Upper lobe of right lung (tissue), 1 donor: ENCODE measurements at regions not wholly inside any gene's neighbourhood (a gene's known extent, or its start where the extent isn't known, plus 50 kb on each side); places are given as distances from the start of the nearest gene placed in this dataset.

Source experiments
- ATAC-seq: fragments of 200-7000 bp; cut with Tn5 transposase; one replicate; pipeline ENCODE4 v1.9.1; 2020; ENCODE audit warnings: mild to moderate bottlenecking, moderate library complexity
- DNase-seq: peaks from one replicate; pipeline ENCODE4 v3.0.0-alpha.2; 2020
- H3K27ac ChIP-seq: fragments of 200-600 bp; one replicate; pipeline ENCODE4 v1.8.0; 2022
- H3K27me3 ChIP-seq: fragments of 200-600 bp; one replicate; pipeline ENCODE4 v1.8.0; 2022; ENCODE audit warnings: mild to moderate bottlenecking
- H3K36me3 ChIP-seq: fragments of 200-600 bp; one replicate; pipeline ENCODE4 v1.8.0; 2022
- H3K4me1 ChIP-seq: fragments of 200-600 bp; one replicate; pipeline ENCODE4 v1.8.0; 2022
- H3K4me3 ChIP-seq: fragments of 200-600 bp; one replicate; pipeline ENCODE4 v1.8.0; 2022; ENCODE audit warnings: mild to moderate bottlenecking
- H3K9me3 ChIP-seq: fragments of 200-600 bp; one replicate; pipeline ENCODE4 v1.8.0; 2022
- CTCF ChIP-seq: fragments of 200-600 bp; IDR thresholded peaks from one replicate; pipeline ENCODE4 v1.8.0; 2022; ENCODE audit warnings: antibody characterized with exemption
- intact Hi-C: fragments of 100-400 bp; cut with DNase I; formaldehyde crosslinking; loops from one replicate; pipeline ENCODE4 v1.11.0; 2022
- donor health status: DM: no; HTN: yes; CAD: no; lungs with severe emphysema.

GRCh38 chr7:26483843-26484242 is 192.2 kb downstream of the SNX10 start:
- H3K9me3 ChIP-seq = no peaks in the 10 kb centered on the region
- TF ChIP-seq CTCF = no peak
- H3K4me3 ChIP-seq = no peak overlapping the region
- H3K4me1 ChIP-seq = no peaks in the 10 kb centered on the region
- intact Hi-C loops = no loop called here
- no peak for ATAC-seq
- H3K36me3 ChIP-seq = no peaks in the 10 kb centered on the region
- H3K27me3 ChIP-seq = no peaks in the 10 kb centered on the region
- no peak overlapping the region for H3K27ac ChIP-seq
- DNase-seq = no peak

- ATAC-seq = no peak
- no peak overlapping the region for H3K4me3 ChIP-seq
These were observed 193.8 kb downstream of the SNX10 start for GRCh38 chr7:26485367-26485934.

GRCh38 chr7:26486153-26486552 is 194.5 kb downstream of the SNX10 start:
- H3K4me1 ChIP-seq = no peaks in the 10 kb centered on the region
- no peak for DNase-seq
- no peaks in the 10 kb centered on the region for H3K27me3 ChIP-seq
- no peak overlapping the region for H3K4me3 ChIP-seq
- no peak for ATAC-seq
- H3K9me3 ChIP-seq = no peaks in the 10 kb centered on the region
- TF ChIP-seq CTCF = no peak
- no peak overlapping the region for H3K27ac ChIP-seq
- H3K36me3 ChIP-seq = no peaks in the 10 kb centered on the region
- intact Hi-C loops = no loop called here

More at GRCh38 chr7:26485367-26485934, 193.8 kb downstream of the SNX10 start:
- no peak for DNase-seq
- no peak for TF ChIP-seq CTCF
- Histone ChIP-seq H3K4me1 (no peaks in the 10 kb centered on the region), H3K27me3 (no peaks in the 10 kb centered on the region), H3K36me3 (no peaks in the 10 kb centered on the region), H3K9me3 (no peaks in the 10 kb centered on the region), H3K27ac (no peak overlapping the region)
- intact Hi-C loops = no loop called here

GRCh38 chr7:26487780-26488515 is 196.3 kb downstream of the SNX10 start:
- intact Hi-C loops = no loop called here
- TF ChIP-seq CTCF = no peak
- no peak for DNase-seq
- no peaks in the 10 kb centered on the region for H3K36me3 ChIP-seq
- no peaks in the 10 kb centered on the region for H3K4me1 ChIP-seq
- H3K4me3 ChIP-seq = no peak overlapping the region
- ATAC-seq = no peak
- no peaks in the 10 kb centered on the region for H3K27me3 ChIP-seq
- H3K9me3 ChIP-seq = no peaks in the 10 kb centered on the region
- no peak overlapping the region for H3K27ac ChIP-seq

- intact Hi-C loops = no loop called here
- H3K27me3 ChIP-seq = no peaks in the 10 kb centered on the region
These were observed 197.7 kb downstream of the SNX10 start for GRCh38 chr7:26489391-26489790.

More at GRCh38 chr7:26489391-26489790, 197.7 kb downstream of the SNX10 start:
- Histone ChIP-seq H3K4me3 (no peak overlapping the region), H3K36me3 (no peaks in the 10 kb centered on the region), H3K4me1 (no peaks in the 10 kb centered on the region), H3K27ac (no peak overlapping the region), H3K9me3 (no peaks in the 10 kb centered on the region)
- no peak for DNase-seq
- no peak for TF ChIP-seq CTCF
- ATAC-seq = no peak
